Small intestine (tissue), 7 donors: ENCODE measurements at regions not wholly inside any gene's neighbourhood (a gene's known extent, or its start where the extent isn't known, plus 50 kb on each side); places are given as distances from the start of the nearest gene placed in this dataset.
"Not testable (repeated sequence)": the region's sequence is repeated elsewhere in the genome, so short reads cannot be mapped to it uniquely, and the experiment has no call there.

ENCODE experiments used
- DNase-seq, 2 donors: peaks; one replicate each; pipeline versions ENCODE4 v3.0.0 to v3.0.0-alpha.2; 2013
- FAIRE-seq: peaks from 2 replicates; lab custom pipeline; 2012; peaks lifted over from hg19 to GRCh38; lab: Jason Lieb, UNC
- H3K27ac ChIP-seq, 3 donors: one replicate each; pipeline ENCODE4 v1.5.1; 2013; ENCODE audit warnings: low read length in 2 of 3, mild to moderate bottlenecking in 2 of 3, control low read depth in 1 of 3, inconsistent platforms in 1 of 3, low read depth in 1 of 3, moderate library complexity in 1 of 3
- H3K27me3 ChIP-seq, 3 donors: one replicate each; pipeline ENCODE4 v1.6.1; 2013; ENCODE audit warnings: low read length in 3 of 3, inconsistent platforms in 1 of 3; ENCODE audit not compliant: control insufficient read depth in 3 of 3, insufficient read depth in 3 of 3
- H3K36me3 ChIP-seq, 3 donors: one replicate each; pipeline ENCODE4 v1.6.1; 2013; ENCODE audit warnings: low read length in 3 of 3, inconsistent platforms in 1 of 3, low read depth in 1 of 3, mild to moderate bottlenecking in 1 of 3, moderate library complexity in 1 of 3; ENCODE audit not compliant: control insufficient read depth in 3 of 3, insufficient read depth in 2 of 3
- H3K4me1 ChIP-seq, 3 donors: one replicate each; pipeline ENCODE4 v1.6.1; 2013; ENCODE audit warnings: low read length in 2 of 3, inconsistent platforms in 1 of 3, low read depth in 1 of 3, mild to moderate bottlenecking in 1 of 3, moderate library complexity in 1 of 3; ENCODE audit not compliant: control insufficient read depth in 3 of 3, insufficient read depth in 2 of 3
- H3K4me3 ChIP-seq, 3 donors: one replicate each; pipeline ENCODE4 v1.5.1; 2013; ENCODE audit warnings: low read length in 3 of 3, control low read depth in 1 of 3, inconsistent platforms in 1 of 3, low read depth in 1 of 3, mild to moderate bottlenecking in 1 of 3, moderate library complexity in 1 of 3
- H3K9me3 ChIP-seq, 2 donors: one replicate each; pipeline ENCODE4 v1.6.1; 2013; ENCODE audit warnings: low read depth in 1 of 2, low read length in 1 of 2; ENCODE audit not compliant: control insufficient read depth in 2 of 2, insufficient read depth in 1 of 2
- WGBS, 3 donors: extraction: QIAGEN DNeasy Blood & Tissue Kit; methylation state at CpG; one replicate each; pipeline ENCODE4 v1.1.7; 2013; 5-methylcytosine and 5-hydroxymethylcytosine counted together
- donor health status: healthy with polysubstance abuse.
- donor health status: control.
- donor health status: control.
- donor health status: Bipolar disorder and iron deficiency.
- donor health status: healthy.

- no peak for FAIRE-seq
- Histone ChIP-seq H3K36me3 (no peaks in the 10 kb centered on the region), H3K9me3 (no peaks in the 10 kb centered on the region), H3K27me3 (no peaks in the 10 kb centered on the region), H3K4me3 (no peak overlapping the region), H3K27ac (no peak overlapping the region), H3K4me1 (no peaks in the 10 kb centered on the region)
- no peak for DNase-seq
- WGBS, 3 donors: 88 to 89% (median 88%) methylated on average over 1 of the region's 1 CpG
Measured at GRCh38 chr6:115540077-115540869, 520.4 kb downstream of the FRK start.

GRCh38 chr6:115539531-115539930, 521.2 kb downstream of the FRK start:
- H3K27ac ChIP-seq: no peak overlapping the region

GRCh38 chr6:115524821-115525220, 535.9 kb downstream of the FRK start:
- peaks cover 0 to 2% of the 10 kb centered on the region in 2 donors for H3K9me3 ChIP-seq
- FAIRE-seq (no peak), DNase-seq (no peak)
- 19 to 36% (median 36%) methylated on average over 2 of the region's 2 CpGs for WGBS, 3 donors
- H3K27me3 ChIP-seq: no peaks in the 10 kb centered on the region
- no peak overlapping the region for H3K4me3 ChIP-seq
- no peak overlapping the region for H3K27ac ChIP-seq
- H3K36me3 ChIP-seq: no peaks in the 10 kb centered on the region
- no peaks in the 10 kb centered on the region for H3K4me1 ChIP-seq

More at GRCh38 chr6:115539531-115539930, 521.2 kb downstream of the FRK start:
- H3K4me1 ChIP-seq: no peaks in the 10 kb centered on the region
- FAIRE-seq (no peak), DNase-seq (no peak)
- no peaks in the 10 kb centered on the region for H3K9me3 ChIP-seq
- WGBS, 3 donors: 85 to 88% (median 86%) methylated on average over 6 of the region's 6 CpGs
- H3K36me3 ChIP-seq: no peaks in the 10 kb centered on the region
- H3K27me3 ChIP-seq: no peaks in the 10 kb centered on the region
- H3K4me3 ChIP-seq: no peak overlapping the region

GRCh38 chr6:115521747-115522146, 538.9 kb downstream of the FRK start:
- FAIRE-seq, H3K9me3 ChIP-seq, DNase-seq, H3K4me3 ChIP-seq, H3K27me3 ChIP-seq, H3K27ac ChIP-seq, H3K4me1 ChIP-seq, H3K36me3 ChIP-seq: not testable (repeated sequence)
- 65 to 79% (median 75%) methylated on average over 3 of the region's 3 CpGs for WGBS, 3 donors

GRCh38 chr6:115514656-115515055, 546.0 kb downstream of the FRK start:
- WGBS, 3 donors: 65 to 70% (median 69%) methylated on average over 4 of the region's 4 CpGs
- H3K4me3 ChIP-seq: no peak overlapping the region
- no peaks in the 10 kb centered on the region for H3K9me3 ChIP-seq
- H3K27me3 ChIP-seq: no peaks in the 10 kb centered on the region
- no peaks in the 10 kb centered on the region for H3K36me3 ChIP-seq
- FAIRE-seq (no peak), DNase-seq (no peak)
- no peak overlapping the region for H3K27ac ChIP-seq
- no peaks in the 10 kb centered on the region for H3K4me1 ChIP-seq

GRCh38 chr6:115512923-115513322, 547.8 kb downstream of the FRK start:
- no peak overlapping the region for H3K4me3 ChIP-seq
- no peak overlapping the region for H3K27ac ChIP-seq
- H3K4me1 ChIP-seq: no peaks in the 10 kb centered on the region
- whole genome bisulfite sequencing, 3 donors: 4 to 15% (median 14%) methylated on average over 1 of the region's 1 CpG
- no peak for DNase-seq
- H3K27me3 ChIP-seq: no peaks in the 10 kb centered on the region
- FAIRE-seq: no peak
- H3K36me3 ChIP-seq: no peaks in the 10 kb centered on the region
- no peaks in the 10 kb centered on the region for H3K9me3 ChIP-seq

- no peak for FAIRE-seq
- H3K27me3 ChIP-seq: no peaks in the 10 kb centered on the region
- no peak for DNase-seq
- H3K4me1 ChIP-seq: no peaks in the 10 kb centered on the region
- no peak overlapping the region for H3K4me3 ChIP-seq
- H3K9me3 ChIP-seq: no peaks in the 10 kb centered on the region
- H3K27ac ChIP-seq: no peak overlapping the region
- no peaks in the 10 kb centered on the region for H3K36me3 ChIP-seq
Measured at GRCh38 chr6:115511771-115512170, 548.9 kb downstream of the FRK start.

GRCh38 chr6:115502432-115502831, 558.3 kb downstream of the FRK start:
- H3K4me1 ChIP-seq, H3K36me3 ChIP-seq, DNase-seq, H3K27me3 ChIP-seq, H3K4me3 ChIP-seq, FAIRE-seq, H3K9me3 ChIP-seq, H3K27ac ChIP-seq: not testable (repeated sequence)
- WGBS, 3 donors: 44 to 58% (median 48%) methylated on average over 2 of the region's 2 CpGs

- Histone ChIP-seq H3K27ac (no peak overlapping the region), H3K4me1 (no peaks in the 10 kb centered on the region), H3K27me3 (no peaks in the 10 kb centered on the region), H3K9me3 (peaks cover 0 to 11% of the 10 kb centered on the region in 2 donors), H3K4me3 (no peak overlapping the region), H3K36me3 (no peaks in the 10 kb centered on the region)
- no peak for DNase-seq
- 65 to 85% (median 80%) methylated on average over 3 of the region's 3 CpGs for WGBS, 3 donors
- no peak for FAIRE-seq
Measured at GRCh38 chr6:115495184-115495583, 565.5 kb downstream of the FRK start.
